GM12873 (cell line): ENCODE measurements at regions not wholly inside any gene's neighbourhood (a gene's known extent, or its start where the extent isn't known, plus 50 kb on each side); places are given as distances from the start of the nearest gene placed in this dataset.

Source experiments
- TF ChIP-seq, protein P1 (sequence below): IDR thresholded peaks from 2 replicates; pipeline ENCODE4 v1.5.1; 2012; ENCODE audit warnings: low read depth, mild to moderate bottlenecking, moderate library complexity, low read length, control low read depth; ENCODE audit not compliant: insufficient read depth; ENCODE audit errors: missing control alignments

DNA sequence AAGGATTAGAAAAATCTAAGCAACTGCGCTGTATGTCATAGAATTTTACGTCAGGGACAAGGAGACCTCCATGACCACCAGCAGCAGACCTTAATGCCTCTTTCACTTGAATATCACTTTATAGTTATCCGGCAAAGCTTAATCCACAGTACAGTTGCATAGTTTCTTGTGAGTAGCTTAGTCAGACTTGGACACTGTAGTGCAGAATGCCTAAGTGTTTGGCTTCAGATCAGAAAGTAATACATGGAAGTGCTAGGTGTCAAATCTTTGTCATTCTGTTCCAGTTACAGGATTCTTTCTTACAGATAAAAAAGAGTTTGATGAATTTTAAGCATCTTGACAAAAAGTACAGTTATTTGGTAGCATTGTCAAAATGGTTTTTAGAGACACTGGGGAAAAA lies 239.9 kb upstream of the PAPPA start:
- TF ChIP-seq, protein P1, sequence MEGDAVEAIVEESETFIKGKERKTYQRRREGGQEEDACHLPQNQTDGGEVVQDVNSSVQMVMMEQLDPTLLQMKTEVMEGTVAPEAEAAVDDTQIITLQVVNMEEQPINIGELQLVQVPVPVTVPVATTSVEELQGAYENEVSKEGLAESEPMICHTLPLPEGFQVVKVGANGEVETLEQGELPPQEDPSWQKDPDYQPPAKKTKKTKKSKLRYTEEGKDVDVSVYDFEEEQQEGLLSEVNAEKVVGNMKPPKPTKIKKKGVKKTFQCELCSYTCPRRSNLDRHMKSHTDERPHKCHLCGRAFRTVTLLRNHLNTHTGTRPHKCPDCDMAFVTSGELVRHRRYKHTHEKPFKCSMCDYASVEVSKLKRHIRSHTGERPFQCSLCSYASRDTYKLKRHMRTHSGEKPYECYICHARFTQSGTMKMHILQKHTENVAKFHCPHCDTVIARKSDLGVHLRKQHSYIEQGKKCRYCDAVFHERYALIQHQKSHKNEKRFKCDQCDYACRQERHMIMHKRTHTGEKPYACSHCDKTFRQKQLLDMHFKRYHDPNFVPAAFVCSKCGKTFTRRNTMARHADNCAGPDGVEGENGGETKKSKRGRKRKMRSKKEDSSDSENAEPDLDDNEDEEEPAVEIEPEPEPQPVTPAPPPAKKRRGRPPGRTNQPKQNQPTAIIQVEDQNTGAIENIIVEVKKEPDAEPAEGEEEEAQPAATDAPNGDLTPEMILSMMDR: no peak

DNA sequence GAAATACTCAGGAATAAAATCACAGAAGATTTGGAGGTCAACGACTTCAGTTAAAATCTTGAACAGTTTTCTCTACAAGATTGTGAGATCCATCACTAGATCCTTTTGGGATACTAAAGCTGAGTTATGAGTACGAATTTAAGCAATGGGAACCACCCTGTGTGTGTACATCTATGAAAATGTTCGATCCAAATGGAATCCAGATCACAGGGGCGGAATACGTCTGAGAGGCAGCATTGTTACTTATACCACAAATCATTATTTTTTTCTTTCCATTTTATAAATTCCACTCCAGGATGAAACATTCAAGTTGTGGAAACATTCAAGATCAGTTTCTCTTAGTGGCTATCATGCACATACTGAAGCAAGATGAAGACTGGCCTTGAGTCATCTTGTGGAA lies 239.3 kb upstream of the PAPPA start:
- TF ChIP-seq, protein P1: no peak

DNA sequence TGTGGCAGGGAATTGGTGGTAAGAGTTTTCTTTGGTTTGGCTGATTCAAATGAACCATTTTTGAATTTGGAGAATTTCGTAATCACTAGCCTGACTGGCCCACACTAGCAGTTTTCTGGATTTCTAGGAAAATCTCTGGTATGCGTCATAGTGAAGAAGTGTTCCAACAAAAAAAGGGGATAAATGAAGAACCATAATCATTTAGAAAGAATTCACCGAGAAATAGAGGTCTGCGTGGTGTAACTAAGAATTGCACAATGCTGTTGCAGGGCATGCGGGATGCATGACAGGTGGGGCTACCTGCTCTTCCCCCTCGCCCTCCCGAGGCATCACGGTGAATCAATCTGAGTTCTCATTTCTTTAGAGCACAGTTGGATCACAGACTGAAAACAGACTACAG lies 232.3 kb upstream of the PAPPA start:
- TF ChIP-seq, protein P1: no peak

DNA sequence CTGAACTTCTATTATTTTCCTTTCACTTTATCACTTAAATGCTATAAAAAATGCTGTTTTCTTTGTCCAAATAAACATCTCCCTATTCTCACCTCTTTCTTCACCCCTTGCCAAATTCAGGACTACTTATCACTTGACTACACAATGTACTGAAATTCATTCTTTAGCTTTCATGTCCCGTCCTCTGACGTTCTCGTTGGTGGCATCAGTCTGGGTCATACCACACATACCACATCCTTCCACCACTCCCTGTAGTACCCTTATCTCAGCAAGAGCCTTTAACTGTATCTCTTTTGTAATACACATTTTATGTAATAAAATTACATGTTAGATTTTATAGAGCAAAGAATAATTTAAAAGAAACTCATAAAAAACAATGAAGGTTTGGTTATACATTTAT lies 231.1 kb upstream of the PAPPA start:
- TF ChIP-seq, protein P1: no peak

DNA sequence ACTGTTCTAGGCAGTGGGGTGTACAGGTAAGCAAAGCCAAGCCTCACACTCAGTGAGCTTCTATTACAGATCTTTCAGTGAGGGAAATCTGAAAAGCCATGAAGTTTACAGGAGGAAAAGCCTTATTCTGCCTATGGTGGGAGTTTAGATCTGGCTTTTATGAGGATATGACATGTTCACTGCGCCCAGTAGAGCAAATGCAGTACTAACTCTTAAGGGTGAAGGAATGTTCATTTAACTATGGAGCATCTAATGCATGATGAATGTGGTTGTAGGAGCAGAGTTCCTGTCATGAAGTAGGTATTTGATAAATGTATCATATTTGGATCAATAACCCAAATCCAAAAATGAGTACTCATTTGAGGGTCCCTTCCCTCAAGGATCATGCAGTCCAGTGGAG lies 230.2 kb upstream of the PAPPA start:
- TF ChIP-seq, protein P1: no peak

DNA sequence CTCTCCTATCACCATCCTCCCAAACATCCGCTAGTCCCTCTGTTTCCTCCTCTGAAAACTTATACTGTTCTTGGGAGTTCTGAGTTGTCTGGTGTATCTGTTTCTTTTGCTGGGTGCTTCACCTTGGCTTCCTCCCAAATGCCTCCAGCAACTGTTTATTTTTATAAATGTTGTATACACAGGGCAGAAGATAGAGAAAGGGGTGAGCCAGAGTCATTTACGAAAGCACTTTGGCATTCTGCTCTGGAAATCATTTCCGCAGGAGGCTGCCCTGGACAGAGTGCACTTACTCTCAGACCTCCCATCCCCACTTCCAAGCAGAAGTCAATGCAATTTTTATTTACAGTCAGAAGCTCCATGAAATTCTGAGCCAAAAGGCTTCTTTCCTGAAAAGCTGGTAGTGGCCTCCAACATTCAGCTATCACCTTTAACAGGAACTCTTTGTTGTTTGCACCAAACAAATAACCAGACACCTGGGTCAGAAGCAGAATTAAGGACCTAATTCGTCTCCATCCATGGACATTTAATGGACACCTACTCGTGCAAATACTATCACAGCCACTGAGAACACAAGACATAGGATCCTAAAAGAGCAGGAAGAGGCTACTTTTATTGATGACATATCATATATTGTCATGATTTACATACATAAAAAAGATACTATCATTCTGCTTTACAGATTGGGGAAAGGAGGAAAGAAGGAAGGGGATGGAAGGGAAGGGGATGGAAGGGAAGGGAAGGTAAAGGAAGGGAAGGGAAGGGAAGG lies 229.5 kb upstream of the PAPPA start:
- TF ChIP-seq, protein P1: no peak

DNA sequence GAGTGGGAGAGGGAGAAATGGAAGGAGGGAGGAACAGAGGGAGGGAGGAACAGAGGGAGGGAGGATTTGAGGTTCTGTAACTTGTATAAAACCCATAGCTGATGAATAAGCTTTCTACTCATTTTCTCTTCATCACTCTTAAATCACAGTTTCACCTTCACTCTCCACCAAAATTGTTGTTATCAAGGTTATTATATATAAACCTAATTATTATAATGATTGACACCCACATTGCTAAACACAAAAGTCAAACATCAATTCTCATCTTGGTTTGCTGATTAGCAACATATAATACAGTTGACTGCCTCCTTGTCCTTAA lies 229.0 kb upstream of the PAPPA start:
- TF ChIP-seq, protein P1: no peak
